ENCODE measurements at regions not wholly inside any gene's neighbourhood (a gene's known extent, or its start where the extent isn't known, plus 50 kb on each side); places are given as distances from the start of the nearest gene placed in this dataset. TPM values are rescaled to one million over a fixed set of nuclear protein-coding genes. Genes with fewer than 3 reads are reported as not detected.

GRCh38 chr5:82332886-82333615, 54.9 kb upstream of the RPS23 start:
- DNase-seq = no peak
- ChIA-PET POLR2A (interaction anchor here (0.7 kb wide), 1 partner anchor 1074 kb away, joined by 4 read pairs; no protein-coding TSS in a partner anchor), CTCF (no interaction called here)
- Mint-ChIP-seq H3K4me1 (ENCODE audit: low read depth) (no peaks in the 10 kb centered on the region), H3K9me3 (peaks cover 4% of the 10 kb centered on the region), H3K36me3 (no peaks in the 10 kb centered on the region), H3K27me3 (no peaks in the 10 kb centered on the region), H3K27ac (no peak overlapping the region), H3K4me3 (no peak overlapping the region)
- intact Hi-C loops (cut with micrococcal nuclease) = no loop called here

DNA sequence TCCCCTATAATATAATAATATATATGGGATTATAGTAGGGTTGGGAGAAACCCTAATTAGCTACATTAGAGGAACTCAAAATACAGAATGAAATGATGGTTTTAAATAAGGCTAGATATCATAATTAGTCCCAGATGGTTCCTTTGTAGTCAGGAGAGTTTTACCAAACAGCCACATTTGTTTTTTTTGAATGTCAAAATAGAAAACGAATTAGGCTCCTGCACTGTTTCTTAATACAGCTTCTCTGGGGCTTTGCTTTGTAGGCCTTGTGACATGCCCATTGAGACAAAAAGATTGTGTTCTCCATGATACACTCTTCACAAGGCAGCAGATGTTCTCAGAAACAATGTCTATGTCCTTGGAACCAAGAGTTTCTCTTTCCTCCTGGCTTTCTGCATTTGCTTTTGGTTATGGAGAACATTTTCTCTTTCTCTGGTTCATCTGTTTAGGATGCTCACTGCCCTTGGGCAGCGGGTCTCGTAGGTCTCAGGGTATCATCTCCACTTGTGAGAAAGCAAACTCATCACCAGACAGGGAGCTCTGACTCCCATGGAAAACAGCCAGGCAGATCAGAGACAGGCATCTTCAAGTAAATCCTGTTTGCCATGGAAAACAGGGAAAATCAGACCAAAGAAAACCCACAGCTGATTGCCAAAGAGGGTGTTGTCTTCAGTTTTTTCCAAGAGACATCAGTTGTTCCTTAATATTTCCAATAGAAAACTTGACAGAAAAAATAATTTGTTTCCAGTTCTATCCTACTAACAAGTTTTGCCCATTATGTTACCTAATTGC, 54.1 kb upstream of the RPS23 start:
- no peak overlapping the region for H3K27ac Mint-ChIP-seq
- no peak overlapping the region for H3K4me3 Mint-ChIP-seq
- H3K4me1 Mint-ChIP-seq (ENCODE audit: low read depth) = no peaks in the 10 kb centered on the region
- POLR2A ChIA-PET = no interaction called here
- no peaks in the 10 kb centered on the region for H3K27me3 Mint-ChIP-seq
- CTCF ChIA-PET = interaction anchor here (1.1 kb wide), 1 partner anchor 461 kb away, joined by 3 read pairs; no protein-coding TSS in a partner anchor
- intact Hi-C loops (cut with micrococcal nuclease) = no loop called here
- no peaks in the 10 kb centered on the region for H3K36me3 Mint-ChIP-seq
- no peak for DNase-seq
- H3K9me3 Mint-ChIP-seq = peaks cover 4% of the 10 kb centered on the region

GRCh38 chr5:82331557-82331956, 53.4 kb upstream of the RPS23 start:
- ChIA-PET CTCF (interaction anchor here (1.1 kb wide), 1 partner anchor 462 kb away, joined by 3 read pairs; no protein-coding TSS in a partner anchor), POLR2A (no interaction called here)
- Mint-ChIP-seq H3K4me3 (no peak overlapping the region), H3K27me3 (no peaks in the 10 kb centered on the region), H3K4me1 (ENCODE audit: low read depth) (no peaks in the 10 kb centered on the region), H3K36me3 (no peaks in the 10 kb centered on the region), H3K9me3 (peaks cover 4% of the 10 kb centered on the region), H3K27ac (no peak overlapping the region)
- intact Hi-C loops (cut with micrococcal nuclease) = no loop called here
- no peak for DNase-seq

GRCh38 chr5:82330530-82331270, 52.5 kb upstream of the RPS23 start:
- Mint-ChIP-seq H3K27me3 (no peaks in the 10 kb centered on the region), H3K9me3 (peaks cover 4% of the 10 kb centered on the region), H3K4me1 (ENCODE audit: low read depth) (no peaks in the 10 kb centered on the region), H3K4me3 (no peak overlapping the region), H3K36me3 (no peaks in the 10 kb centered on the region), H3K27ac (no peak overlapping the region)
- ChIA-PET POLR2A (no interaction called here), CTCF (no interaction called here)
- intact Hi-C loops (cut with micrococcal nuclease) = no loop called here
- DNase-seq = no peak

- ChIA-PET POLR2A (no interaction called here), CTCF (interaction anchor here (0.6 kb wide), 1 partner anchor 904 kb away, joined by 3 read pairs; no protein-coding TSS in a partner anchor)
- Mint-ChIP-seq H3K4me1 (ENCODE audit: low read depth) (no peaks in the 10 kb centered on the region), H3K4me3 (no peak overlapping the region), H3K36me3 (no peaks in the 10 kb centered on the region), H3K27ac (no peak overlapping the region), H3K9me3 (peaks cover 4% of the 10 kb centered on the region), H3K27me3 (peaks cover 6% of the 10 kb centered on the region)
- intact Hi-C loops (cut with micrococcal nuclease) = no loop called here
- no peak for DNase-seq
Measured at GRCh38 chr5:82329393-82329792, 51.2 kb upstream of the RPS23 start.

Small RNA genes in the stretch of these regions (microRNA-seq; reads per million reads assigned to microRNA genes)
- not detected for gene MIR3977 (ENCODE audit: borderline microRNAs expressed, borderline number of aligned reads, borderline replicate concordance)
